ENCODE measurements at regions not wholly inside any gene's neighbourhood (a gene's known extent, or its start where the extent isn't known, plus 50 kb on each side); places are given as distances from the start of the nearest gene placed in this dataset.

GRCh38 chr4:136863756-136864155 lies 668.5 kb downstream of the PCDH18 start:
- FAIRE-seq (no peak), DNase-seq (ENCODE audit: low spot score) (peak; percentile 6)

GRCh38 chr4:136862653-136863052 lies 669.6 kb downstream of the PCDH18 start:
- FAIRE-seq (no peak), DNase-seq (ENCODE audit: low spot score) (no peak)

GRCh38 chr4:136861091-136861490 lies 671.2 kb downstream of the PCDH18 start:
- no peak for DNase-seq (ENCODE audit: low spot score)
- no peak for FAIRE-seq

- no peak for FAIRE-seq
- DNase-seq (ENCODE audit: low spot score): no peak
Observed at GRCh38 chr4:136858903-136859302, 673.4 kb downstream of the PCDH18 start.

GRCh38 chr4:136855886-136856285 lies 676.4 kb downstream of the PCDH18 start:
- DNase-seq (ENCODE audit: low spot score) (no peak), FAIRE-seq (no peak)

- FAIRE-seq (no peak), DNase-seq (ENCODE audit: low spot score) (no peak)
Observed at GRCh38 chr4:136850446-136850845, 681.8 kb downstream of the PCDH18 start.

DNA sequence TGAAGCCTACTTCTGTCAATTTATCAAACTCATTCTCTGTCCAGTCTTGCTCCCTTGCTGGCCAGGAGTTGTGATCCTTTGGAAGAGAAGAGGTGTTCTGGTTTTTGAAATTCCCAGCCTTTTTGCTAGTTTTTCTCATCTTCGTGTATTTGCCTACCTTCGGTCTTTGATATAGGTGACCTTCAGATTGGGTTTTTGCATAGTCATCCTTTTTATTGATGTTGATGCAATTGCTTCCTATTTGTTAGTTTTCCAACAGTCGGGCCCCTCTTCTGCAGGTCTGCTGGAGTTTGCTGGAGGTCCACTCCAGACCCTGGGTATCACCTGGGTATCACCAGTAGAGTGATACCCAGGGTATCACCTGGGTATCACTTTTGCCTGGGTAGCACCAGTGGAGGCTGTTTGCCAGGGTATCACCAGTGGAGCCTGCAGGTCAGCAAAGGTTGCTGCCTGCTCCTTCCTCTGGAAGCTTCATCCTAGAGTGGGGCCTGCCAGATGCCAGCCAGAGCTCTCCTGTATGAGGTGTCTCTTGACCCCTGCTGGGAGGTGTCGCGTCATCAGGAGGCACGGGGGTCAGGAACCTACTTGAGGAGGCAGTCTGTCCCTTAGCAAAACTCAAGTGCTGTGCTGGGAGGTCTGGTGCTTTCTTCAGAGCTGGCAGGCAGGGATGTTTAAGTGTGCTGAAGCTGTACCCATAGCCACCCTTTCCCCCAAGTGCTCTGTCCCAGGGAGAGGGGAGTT lies 684.2 kb downstream of the PCDH18 start:
- FAIRE-seq: no peak
- no peak for DNase-seq (ENCODE audit: low spot score)

DNA sequence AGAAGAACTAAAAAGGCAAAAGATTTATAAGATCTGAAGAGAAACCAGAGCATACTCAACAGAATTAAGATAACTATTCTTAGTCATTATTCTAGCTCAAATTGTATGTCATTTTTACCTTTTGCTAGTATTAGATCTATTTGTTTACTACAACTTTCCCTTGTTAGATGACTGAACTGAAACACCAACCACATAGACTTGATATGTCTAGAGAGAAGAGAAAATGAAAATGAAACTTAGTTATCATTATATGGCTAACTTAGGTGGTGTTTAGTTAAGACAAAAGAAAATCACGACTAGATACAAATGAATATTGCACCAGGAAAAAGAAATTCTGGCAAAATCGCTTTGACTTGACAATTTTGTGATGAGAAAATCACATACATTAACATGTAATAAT lies 690.8 kb downstream of the PCDH18 start:
- FAIRE-seq (no peak), DNase-seq (ENCODE audit: low spot score) (no peak)

GRCh38 chr4:136838607-136839006 lies 693.7 kb downstream of the PCDH18 start:
- no peak for DNase-seq (ENCODE audit: low spot score)
- no peak for FAIRE-seq

- FAIRE-seq: no peak
- no peak for DNase-seq (ENCODE audit: low spot score)
Observed at GRCh38 chr4:136831553-136831952, 700.7 kb downstream of the PCDH18 start.

GRCh38 chr4:136829280-136829679 lies 703.0 kb downstream of the PCDH18 start:
- DNase-seq (ENCODE audit: low spot score) (no peak), FAIRE-seq (no peak)

DNA sequence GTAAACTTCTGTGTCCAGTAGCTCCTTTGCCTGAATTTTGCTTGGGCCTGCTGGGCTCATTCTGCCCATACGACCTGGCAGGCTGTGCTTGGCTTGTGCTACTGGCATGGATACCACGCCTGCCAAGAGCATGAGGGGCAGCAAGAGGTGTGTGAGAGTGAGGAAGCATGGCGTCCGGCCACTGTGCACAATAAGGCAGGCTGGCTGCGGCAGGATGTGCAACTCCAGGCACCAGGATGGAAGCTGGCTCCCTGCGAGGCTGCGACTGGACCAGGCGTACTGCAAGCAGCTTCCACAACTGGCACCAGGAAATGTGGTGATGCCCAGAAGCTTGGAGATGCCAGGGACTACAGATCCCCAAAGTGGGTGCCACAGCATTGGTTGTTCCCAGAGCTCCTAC lies 709.3 kb downstream of the PCDH18 start:
- FAIRE-seq: no peak
- no peak for DNase-seq (ENCODE audit: low spot score)

DNA sequence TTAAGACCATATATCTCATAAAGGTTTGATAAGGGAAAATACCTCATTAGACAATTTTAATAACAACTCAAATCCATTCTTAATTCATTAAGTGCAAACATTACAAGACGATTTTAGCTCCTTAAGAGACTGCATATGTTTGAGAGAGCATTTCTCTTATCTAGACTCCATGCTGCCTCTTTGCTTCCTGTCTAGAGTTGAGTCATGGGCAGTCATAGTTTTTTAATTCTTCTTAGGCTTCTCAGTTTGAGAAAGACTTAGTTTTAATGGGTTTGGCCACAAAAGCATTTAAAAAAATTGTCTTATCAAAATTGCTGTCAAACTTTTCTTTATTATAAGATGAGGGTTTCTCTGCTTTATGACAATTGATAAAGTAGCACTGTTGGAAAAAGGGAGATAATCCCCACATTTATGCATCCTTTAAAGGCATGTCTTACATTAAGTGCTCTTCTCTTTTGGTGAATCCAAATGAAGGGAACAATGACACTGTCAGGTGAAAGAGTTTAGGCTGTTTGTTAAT lies 713.4 kb downstream of the PCDH18 start:
- FAIRE-seq (no peak), DNase-seq (ENCODE audit: low spot score) (no peak)

DNA sequence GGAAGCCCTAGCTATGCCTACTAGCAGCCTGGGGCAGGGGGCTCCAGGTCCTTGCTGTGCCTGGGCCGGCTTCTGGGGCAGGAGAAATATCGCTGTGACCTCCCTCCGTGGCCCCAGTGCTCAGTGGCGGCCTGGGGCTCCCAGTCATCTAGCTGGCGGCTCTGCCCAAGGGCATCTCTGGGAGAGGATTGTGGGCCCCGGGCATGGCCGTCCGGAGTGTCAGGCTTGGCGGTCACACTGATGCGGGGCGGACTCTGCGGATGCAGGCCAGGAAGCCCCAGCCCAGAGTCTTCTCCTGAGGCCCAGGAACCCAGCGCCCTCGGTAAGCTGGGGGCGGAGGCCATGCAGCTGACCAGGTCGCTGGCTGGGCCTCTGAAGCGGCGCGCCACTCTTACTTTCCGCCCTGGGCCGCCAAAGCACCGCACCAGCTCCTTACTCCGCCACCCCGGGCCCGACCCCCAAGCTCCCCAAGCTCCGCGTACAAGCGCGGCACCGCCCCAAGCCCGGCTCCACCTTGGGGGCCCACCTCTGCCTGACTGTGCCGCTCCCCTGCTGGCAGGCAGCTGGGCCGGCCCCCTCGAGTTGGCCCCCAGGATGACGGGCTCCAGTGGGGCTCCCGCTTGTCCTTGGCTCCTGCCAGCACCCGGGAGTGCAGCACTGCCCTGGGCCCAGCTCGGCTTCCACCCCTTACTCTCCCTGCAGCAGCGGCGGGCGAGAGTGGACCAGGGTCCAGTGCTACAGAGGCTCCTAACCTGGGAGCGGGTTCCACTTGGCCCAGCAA lies 720.0 kb downstream of the PCDH18 start:
- DNase-seq (ENCODE audit: low spot score): no peak
- FAIRE-seq: no peak

- FAIRE-seq: no peak
- no peak for DNase-seq (ENCODE audit: low spot score)
Observed at GRCh38 chr4:136811496-136812077, 720.7 kb downstream of the PCDH18 start.

DNA sequence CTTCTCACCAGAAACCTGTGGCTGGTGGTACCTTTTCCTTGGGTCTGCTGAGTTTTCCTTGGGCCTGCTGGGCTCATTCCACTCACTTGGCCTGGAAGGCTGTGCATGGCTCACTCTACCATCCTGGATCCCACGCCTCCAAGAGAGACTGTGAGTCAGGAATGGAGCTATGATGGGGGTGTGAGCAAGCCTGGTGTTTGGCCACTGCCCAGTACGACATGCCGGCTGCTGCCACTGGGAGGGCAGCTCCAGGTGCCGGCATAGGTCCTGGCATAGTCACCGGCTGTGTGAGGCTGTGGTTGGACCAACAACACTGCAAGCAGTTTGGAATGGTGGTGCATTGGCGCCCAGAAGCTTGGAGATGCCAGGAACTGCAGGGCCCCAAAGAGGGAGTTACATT lies 721.7 kb downstream of the PCDH18 start:
- DNase-seq (ENCODE audit: low spot score) (no peak), FAIRE-seq (no peak)

- FAIRE-seq: no peak
- no peak for DNase-seq (ENCODE audit: low spot score)
Observed at GRCh38 chr4:136806844-136807243, 725.5 kb downstream of the PCDH18 start.

DNA sequence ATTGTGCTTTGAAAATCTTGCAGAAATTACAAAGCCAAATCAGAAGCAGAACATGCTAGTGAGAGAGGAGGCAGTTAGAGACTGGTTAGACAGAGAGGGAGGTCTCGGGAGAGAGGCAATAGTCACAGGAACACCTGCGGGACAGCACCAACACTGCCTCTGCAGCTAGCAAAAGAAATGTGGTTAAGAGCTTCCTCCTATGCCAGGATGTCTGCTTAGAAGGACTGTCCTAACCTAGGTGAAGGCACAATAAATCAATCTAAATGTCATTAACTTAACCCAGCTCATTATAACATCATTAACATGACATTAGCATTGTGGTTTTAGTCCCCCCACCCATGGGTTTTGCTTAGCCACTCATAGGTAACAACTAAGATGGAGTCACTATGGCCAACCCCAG lies 726.7 kb downstream of the PCDH18 start:
- DNase-seq (ENCODE audit: low spot score): no peak
- FAIRE-seq: no peak

- DNase-seq (ENCODE audit: low spot score) (no peak), FAIRE-seq (no peak)
Observed at GRCh38 chr4:136803433-136803832, 728.9 kb downstream of the PCDH18 start.

DNA sequence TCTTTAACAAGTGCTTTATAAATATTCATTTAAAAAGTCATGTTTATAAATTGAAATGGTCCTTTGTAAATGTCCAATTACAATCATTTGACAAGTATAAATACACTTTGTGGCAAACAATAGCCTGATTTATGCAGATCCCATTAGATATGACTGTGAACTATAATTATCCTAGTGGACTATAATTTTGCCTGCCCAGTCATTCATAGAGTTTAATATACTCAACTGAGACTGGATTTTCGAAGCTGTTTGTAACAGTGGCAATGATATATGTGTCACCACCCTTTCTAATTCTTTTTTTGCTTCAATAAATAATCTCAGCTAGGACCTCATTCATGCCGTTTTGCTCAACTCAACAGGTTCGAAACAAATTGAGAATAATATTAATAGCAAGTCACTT lies 732.0 kb downstream of the PCDH18 start:
- DNase-seq (ENCODE audit: low spot score) (no peak), FAIRE-seq (no peak)

DNA sequence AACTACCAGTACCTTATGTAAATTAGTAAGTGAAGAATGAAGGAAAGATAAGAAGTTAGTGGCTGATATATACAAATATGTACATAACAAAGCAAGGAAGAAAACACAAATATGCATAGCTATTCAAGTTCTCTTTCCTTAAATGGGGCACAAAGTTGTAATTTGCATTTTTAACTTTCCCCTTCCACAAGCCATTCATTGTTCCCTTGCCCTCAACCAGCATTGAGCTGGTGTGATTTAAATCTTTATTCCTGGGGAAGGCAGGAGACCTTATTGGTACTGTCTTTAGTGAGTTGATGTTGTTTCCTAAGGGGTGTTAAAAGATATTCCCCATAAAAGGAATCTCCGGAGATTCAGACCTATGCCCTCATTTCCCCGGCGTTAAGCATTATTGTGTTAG lies 735.3 kb downstream of the PCDH18 start:
- DNase-seq (ENCODE audit: low spot score) (no peak), FAIRE-seq (no peak)

DNA sequence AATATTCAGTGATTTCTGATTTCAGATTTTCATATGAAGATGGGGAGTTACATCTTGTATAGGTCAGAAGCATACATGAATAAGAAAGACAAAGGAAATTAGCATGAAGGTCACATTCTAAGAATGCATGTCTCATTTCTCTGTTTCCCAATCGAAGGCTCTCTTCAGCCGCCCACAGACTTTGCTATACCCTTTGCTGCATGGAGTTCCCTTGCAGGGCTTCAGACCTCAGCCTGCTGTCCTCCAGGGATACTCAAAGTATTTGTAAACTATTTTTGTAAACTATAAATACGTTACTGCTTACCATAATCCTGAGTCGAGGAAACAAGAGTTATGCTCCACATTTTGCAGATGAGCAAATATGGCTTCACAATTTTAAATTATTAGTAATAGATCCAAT lies 738.4 kb downstream of the PCDH18 start:
- FAIRE-seq (no peak), DNase-seq (ENCODE audit: low spot score) (no peak)

All from RCC 7860 (cell line).